GM12801 (cell line): ENCODE measurements at regions not wholly inside any gene's neighbourhood (a gene's known extent, or its start where the extent isn't known, plus 50 kb on each side); places are given as distances from the start of the nearest gene placed in this dataset.

Source experiments
- TF ChIP-seq, protein P1 (sequence below): IDR thresholded peaks from one replicate; pipeline ENCODE4 v1.5.1; 2011; ENCODE audit warnings: control low read depth; ENCODE audit not compliant: insufficient read length; ENCODE audit errors: extremely low read depth

GRCh38 chr1:88311265-88311664, 372.8 kb upstream of the PKN2 start:
- TF ChIP-seq, protein P1, sequence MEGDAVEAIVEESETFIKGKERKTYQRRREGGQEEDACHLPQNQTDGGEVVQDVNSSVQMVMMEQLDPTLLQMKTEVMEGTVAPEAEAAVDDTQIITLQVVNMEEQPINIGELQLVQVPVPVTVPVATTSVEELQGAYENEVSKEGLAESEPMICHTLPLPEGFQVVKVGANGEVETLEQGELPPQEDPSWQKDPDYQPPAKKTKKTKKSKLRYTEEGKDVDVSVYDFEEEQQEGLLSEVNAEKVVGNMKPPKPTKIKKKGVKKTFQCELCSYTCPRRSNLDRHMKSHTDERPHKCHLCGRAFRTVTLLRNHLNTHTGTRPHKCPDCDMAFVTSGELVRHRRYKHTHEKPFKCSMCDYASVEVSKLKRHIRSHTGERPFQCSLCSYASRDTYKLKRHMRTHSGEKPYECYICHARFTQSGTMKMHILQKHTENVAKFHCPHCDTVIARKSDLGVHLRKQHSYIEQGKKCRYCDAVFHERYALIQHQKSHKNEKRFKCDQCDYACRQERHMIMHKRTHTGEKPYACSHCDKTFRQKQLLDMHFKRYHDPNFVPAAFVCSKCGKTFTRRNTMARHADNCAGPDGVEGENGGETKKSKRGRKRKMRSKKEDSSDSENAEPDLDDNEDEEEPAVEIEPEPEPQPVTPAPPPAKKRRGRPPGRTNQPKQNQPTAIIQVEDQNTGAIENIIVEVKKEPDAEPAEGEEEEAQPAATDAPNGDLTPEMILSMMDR = no peak

GRCh38 chr1:88311907-88312306, 372.2 kb upstream of the PKN2 start:
- TF ChIP-seq, protein P1 = no peak

DNA sequence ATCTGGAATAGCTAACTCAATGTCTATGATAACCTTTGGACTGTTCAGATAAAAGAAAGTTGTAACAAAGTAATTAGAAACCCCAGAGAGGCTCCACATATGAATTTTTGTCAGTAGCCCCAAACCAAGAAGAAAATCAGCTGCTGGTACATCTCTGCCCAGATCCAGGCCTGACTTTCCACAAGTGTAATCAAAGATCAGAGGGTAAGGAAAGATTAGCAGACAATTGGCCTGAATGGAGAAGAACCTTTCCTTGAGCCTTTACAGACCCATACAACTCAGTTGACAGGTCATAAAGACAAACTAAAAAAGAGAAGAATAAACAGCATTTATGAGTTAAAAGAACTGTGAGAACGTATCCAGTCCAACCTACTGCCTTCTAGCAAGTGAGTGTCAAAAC, 366.7 kb upstream of the PKN2 start:
- TF ChIP-seq, protein P1 = no peak

DNA sequence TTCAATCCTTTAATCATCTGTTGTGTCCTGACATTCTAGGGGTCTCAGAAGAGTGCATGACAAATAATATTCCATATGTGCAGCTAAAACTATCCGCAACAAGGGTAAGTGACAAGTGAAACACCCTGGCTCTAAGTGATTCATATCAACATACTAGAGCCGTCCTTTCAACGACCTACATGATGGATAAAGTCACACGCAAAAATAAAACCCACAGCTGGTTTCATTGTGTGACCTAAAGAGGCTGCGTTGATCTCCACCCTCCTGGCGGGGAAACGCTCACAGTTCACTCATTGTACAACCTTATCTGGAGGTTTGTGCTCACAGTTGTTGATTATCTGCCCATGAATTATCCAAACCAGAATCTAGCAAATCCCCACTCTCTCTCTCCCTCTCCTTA, 365.3 kb upstream of the PKN2 start:
- TF ChIP-seq, protein P1 = no peak

- TF ChIP-seq, protein P1 = no peak
Observed at GRCh38 chr1:88320291-88320690, 363.8 kb upstream of the PKN2 start.

- TF ChIP-seq, protein P1 = no peak
Observed at GRCh38 chr1:88321706-88322105, 362.4 kb upstream of the PKN2 start.

GRCh38 chr1:88324899-88325298, 359.2 kb upstream of the PKN2 start:
- TF ChIP-seq, protein P1 = no peak
